ENCODE measurements at regions not wholly inside any gene's neighbourhood (a gene's known extent, or its start where the extent isn't known, plus 50 kb on each side); places are given as distances from the start of the nearest gene placed in this dataset.

DNA sequence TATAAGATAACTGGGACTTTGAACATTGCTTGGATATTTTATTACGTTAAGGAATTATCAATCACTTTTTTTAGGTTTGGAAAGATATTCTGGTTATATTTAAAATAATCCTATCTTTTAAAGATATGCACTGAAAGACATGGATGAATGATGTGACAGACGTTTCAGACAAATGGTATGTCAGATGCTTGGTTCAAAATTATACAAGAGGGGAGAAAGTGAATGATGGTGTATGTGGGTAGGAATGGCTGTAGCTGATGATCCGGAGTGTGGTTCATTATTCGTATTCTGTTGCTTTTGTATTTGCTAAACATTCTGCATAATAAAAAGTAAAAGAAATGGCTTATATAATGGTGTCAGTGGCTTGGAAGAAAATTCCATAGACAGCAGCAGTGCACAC, 51.0 kb upstream of the SNRPB2 start:
- no peak for DNase-seq (ENCODE audit: low spot score)

DNA sequence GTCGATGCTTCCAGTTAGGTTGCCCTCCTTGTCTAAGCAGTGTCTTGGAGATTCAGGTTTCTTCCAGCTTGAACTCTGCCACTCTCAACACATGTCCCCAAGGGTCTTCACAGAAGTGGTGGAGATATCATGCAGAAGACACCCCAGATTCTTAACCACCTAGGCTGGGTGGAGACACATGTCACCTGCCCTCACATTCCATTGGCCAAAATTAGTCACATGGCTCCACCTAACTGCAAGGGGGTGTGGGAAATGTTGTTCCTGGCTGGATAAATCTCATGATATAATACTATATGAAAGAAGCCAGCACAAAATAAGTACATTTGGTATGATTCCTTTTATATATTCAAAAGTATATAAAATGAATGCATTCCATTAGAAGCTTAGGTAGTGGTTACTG, 52.9 kb upstream of the SNRPB2 start:
- DNase-seq (ENCODE audit: low spot score) = no peak

DNA sequence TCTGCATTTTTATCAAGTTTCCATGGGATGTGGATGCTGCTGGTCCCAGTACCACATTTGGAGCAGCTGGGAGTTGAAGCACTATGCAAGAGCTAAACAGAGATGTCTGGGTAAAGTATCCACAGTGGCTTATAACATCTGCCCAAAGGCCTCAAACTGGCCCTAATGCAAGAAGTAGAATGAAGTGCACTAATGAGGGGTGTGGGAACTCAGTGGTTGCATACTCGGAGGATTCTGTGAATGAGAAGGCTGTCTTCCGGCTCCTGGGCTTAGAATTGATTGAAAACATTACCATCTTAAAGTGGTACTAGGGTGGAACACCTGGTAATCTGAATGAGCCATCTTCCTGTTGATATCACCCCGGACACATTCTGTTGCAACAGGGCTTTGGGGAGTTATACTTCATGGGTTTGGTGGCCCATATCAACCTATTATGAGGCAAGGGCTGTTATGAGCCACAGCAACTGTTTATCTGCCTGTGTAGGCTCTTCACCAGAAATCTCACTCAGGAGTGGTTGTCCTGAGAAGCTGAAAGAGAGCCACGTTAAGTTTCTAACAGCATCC, 54.7 kb upstream of the SNRPB2 start:
- DNase-seq (ENCODE audit: low spot score) = no peak

- DNase-seq (ENCODE audit: low spot score) = no peak
Observed at GRCh38 chr20:16674243-16674642, 55.6 kb upstream of the SNRPB2 start.

GRCh38 chr20:16672299-16672698, 57.5 kb upstream of the SNRPB2 start:
- DNase-seq (ENCODE audit: low spot score) = no peak

DNA sequence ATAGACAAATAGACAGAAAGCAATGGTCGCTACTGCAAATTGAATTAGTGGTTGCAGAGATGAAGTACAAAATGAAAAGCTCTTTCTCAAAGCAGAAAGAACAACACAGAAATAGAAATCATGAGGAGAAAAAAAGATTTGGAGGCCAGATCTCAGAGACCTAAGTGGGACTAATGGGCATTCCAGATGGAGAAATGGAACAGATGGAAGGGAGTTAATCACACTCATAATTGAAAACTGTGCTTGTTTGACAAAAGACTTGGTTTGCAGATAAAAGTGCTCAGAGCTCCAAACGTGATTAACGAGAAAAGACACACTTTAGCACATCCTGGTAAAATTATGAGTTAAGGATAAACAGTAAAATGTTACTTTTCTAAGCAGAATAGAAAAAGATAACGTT, 58.1 kb upstream of the SNRPB2 start:
- DNase-seq (ENCODE audit: low spot score) = no peak

- DNase-seq (ENCODE audit: low spot score) = peak; percentile 23
Observed at GRCh38 chr20:16666272-16666671, 63.6 kb upstream of the SNRPB2 start.

- no peak for DNase-seq (ENCODE audit: low spot score)
Observed at GRCh38 chr20:16664020-16664419, 65.8 kb upstream of the SNRPB2 start.

- no peak for DNase-seq (ENCODE audit: low spot score)
Observed at GRCh38 chr20:16662467-16662866, 67.4 kb upstream of the SNRPB2 start.

DNA sequence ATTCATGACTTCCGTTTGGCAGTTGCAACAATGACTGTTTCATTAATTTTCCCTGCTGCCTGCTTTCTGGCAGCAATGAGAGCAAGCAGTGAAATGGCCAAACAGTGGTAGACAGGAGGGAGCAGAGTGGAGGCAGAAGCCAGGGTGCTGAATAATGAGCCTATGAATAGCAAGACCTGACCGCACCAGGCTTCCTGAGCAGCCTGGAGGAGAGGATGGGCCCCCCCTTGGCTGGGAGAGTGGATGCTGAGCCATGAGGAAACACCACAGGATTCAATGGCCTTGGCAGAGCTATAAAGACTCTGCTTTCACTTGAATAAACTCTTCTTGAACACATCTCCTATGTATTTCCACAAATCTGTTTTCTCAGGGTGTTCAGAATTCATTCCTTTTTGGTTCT, 68.1 kb upstream of the SNRPB2 start:
- no peak for DNase-seq (ENCODE audit: low spot score)

GRCh38 chr20:16654858-16655535, 74.8 kb upstream of the SNRPB2 start:
- DNase-seq (ENCODE audit: low spot score) = no peak

- no peak for DNase-seq (ENCODE audit: low spot score)
Observed at GRCh38 chr20:16653266-16653665, 76.6 kb upstream of the SNRPB2 start.

GRCh38 chr20:16647875-16648597, 74.8 kb upstream of the KIF16B start:
- DNase-seq (ENCODE audit: low spot score) = no peak

DNA sequence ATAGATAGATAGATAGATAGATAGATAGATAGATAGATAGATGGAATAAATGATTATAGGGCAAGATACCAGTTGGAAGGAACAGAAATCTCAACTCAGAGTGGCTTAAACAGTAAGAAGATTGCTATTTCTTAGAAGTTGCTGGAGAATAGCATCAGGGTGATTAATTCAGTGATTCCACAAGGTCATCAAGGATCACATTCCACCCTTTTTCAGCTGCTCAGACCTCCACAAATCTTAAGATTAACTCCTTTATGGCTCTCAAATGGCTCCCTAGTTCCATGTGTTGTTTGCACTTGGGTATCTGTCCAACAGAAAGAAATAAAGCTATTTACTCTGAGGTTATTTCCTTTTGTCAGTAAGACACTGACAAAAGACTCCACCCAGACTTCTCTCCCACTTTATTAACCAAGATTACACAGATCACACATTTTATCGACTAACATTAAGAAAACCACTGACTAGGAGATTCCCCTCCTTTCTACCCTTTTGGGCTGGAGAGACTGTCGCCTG, 68.3 kb upstream of the KIF16B start:
- no peak for DNase-seq (ENCODE audit: low spot score)

- DNase-seq (ENCODE audit: low spot score) = no peak
Observed at GRCh38 chr20:16639027-16639941, 66.0 kb upstream of the KIF16B start.

DNA sequence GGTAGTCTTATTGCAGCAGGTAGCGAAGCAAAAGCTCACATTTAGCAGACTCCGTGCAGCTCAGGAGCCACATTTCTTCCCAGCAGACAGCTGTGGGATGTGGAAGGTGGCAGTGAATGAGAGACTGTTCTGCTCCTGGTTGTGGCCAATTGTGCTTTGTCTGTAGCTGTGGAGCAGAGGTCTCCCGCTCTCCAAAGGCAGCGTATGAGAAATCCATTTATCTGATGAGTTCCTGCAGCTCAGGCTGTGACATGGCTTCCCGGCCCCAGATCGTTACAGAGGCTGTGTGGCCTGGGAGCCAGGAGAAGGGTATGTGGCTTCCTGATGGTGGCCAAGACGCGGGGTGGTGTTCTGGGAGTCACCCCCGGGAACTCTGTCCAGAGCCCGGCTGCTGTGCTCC, 64.5 kb upstream of the KIF16B start:
- DNase-seq (ENCODE audit: low spot score) = no peak

GRCh38 chr20:16626849-16627248, 53.6 kb upstream of the KIF16B start:
- no peak for DNase-seq (ENCODE audit: low spot score)

GRCh38 chr20:16624106-16624505, 50.9 kb upstream of the KIF16B start:
- no peak for DNase-seq (ENCODE audit: low spot score)
